ENCODE measurements at regions not wholly inside any gene's neighbourhood (a gene's known extent, or its start where the extent isn't known, plus 50 kb on each side); places are given as distances from the start of the nearest gene placed in this dataset.
"Not testable (repeated sequence)": the region's sequence is repeated elsewhere in the genome, so short reads cannot be mapped to it uniquely, and the experiment has no call there.

DNA sequence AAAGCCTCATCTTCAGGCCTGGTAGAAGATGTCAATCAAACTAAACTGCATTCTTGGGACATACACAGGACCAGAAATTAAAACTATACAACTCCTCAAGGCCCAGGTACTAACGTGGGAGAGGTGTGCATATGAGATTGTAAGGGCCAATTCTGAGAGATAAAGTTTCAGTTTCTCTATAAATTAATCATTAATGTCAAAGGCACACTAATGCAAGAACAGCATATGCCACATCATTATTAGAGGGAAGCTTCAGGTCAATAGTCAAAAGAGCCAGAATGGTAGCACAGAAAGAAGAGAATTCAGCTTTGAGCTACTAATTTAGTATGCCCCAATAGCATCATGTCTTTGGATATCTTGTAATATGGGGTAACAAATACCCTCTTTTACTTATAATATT, 744.9 kb upstream of the MGAT4C start:
- no peaks in the 10 kb centered on the region for H3K36me3 ChIP-seq
- intact Hi-C loops (cut with DNase I), result no loop called here
- TF ChIP-seq, protein P1, sequence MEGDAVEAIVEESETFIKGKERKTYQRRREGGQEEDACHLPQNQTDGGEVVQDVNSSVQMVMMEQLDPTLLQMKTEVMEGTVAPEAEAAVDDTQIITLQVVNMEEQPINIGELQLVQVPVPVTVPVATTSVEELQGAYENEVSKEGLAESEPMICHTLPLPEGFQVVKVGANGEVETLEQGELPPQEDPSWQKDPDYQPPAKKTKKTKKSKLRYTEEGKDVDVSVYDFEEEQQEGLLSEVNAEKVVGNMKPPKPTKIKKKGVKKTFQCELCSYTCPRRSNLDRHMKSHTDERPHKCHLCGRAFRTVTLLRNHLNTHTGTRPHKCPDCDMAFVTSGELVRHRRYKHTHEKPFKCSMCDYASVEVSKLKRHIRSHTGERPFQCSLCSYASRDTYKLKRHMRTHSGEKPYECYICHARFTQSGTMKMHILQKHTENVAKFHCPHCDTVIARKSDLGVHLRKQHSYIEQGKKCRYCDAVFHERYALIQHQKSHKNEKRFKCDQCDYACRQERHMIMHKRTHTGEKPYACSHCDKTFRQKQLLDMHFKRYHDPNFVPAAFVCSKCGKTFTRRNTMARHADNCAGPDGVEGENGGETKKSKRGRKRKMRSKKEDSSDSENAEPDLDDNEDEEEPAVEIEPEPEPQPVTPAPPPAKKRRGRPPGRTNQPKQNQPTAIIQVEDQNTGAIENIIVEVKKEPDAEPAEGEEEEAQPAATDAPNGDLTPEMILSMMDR (IDR thresholded peaks at IDR 0.05), result no peak
- ATAC-seq (no peak), DNase-seq (no peak)
- no peaks in the 10 kb centered on the region for H3K27me3 ChIP-seq (ENCODE audit: low read depth)
- H3K4me1 ChIP-seq, result no peaks in the 10 kb centered on the region
- H3K9me3 ChIP-seq, result no peaks in the 10 kb centered on the region
- no peak overlapping the region for H3K27ac ChIP-seq
- no peak overlapping the region for H3K4me3 ChIP-seq

DNA sequence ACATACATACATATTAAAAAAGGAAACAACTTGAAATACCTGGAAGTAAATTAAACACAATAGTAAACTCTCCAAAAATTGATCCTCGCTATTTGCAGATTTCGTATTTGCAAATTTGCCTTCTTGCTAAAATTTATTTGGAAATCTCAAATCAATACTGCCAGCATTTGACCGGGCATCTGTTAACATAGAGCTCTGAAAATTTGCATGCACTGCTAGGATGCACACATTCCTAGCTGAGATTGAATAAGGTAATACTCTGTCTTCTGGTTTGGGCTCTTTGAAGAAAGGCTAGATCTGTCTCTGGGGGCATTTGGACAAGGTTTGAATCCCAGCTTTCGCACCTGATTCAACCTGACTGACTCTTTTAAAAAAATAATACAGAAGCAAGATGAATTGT, 729.1 kb upstream of the MGAT4C start:
- DNase-seq, result no peak
- intact Hi-C loops (cut with DNase I), result no loop called here
- no peak for ATAC-seq
- TF ChIP-seq, protein P1 (IDR thresholded peaks at IDR 0.05), result no peak
- H3K27me3 ChIP-seq (ENCODE audit: low read depth), result no peaks in the 10 kb centered on the region
- H3K4me3 ChIP-seq, result no peak overlapping the region
- H3K27ac ChIP-seq, result no peak overlapping the region
- H3K9me3 ChIP-seq, result no peaks in the 10 kb centered on the region
- no peaks in the 10 kb centered on the region for H3K36me3 ChIP-seq
- no peaks in the 10 kb centered on the region for H3K4me1 ChIP-seq

DNA sequence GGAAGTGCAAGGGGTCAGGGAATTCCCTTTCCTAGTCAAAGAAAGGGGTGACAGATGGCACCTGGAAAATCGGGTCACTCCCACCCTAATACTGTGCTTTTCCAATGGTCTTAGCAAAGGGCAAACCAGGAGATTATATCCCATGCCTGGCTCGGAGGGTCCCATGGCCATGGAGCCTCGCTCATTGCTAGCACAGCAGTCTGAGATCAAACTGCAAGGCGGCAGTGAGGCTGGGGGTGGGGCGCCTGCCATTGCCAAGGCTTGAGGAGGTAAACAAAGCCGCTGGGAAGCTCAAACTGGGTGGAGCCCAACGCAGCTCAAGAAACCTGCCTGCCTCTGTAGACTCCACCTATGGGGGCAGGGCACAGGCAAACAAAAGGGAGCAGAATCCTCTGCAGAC, 714.4 kb upstream of the MGAT4C start:
- H3K4me3 ChIP-seq, result not testable (repeated sequence)

DNA sequence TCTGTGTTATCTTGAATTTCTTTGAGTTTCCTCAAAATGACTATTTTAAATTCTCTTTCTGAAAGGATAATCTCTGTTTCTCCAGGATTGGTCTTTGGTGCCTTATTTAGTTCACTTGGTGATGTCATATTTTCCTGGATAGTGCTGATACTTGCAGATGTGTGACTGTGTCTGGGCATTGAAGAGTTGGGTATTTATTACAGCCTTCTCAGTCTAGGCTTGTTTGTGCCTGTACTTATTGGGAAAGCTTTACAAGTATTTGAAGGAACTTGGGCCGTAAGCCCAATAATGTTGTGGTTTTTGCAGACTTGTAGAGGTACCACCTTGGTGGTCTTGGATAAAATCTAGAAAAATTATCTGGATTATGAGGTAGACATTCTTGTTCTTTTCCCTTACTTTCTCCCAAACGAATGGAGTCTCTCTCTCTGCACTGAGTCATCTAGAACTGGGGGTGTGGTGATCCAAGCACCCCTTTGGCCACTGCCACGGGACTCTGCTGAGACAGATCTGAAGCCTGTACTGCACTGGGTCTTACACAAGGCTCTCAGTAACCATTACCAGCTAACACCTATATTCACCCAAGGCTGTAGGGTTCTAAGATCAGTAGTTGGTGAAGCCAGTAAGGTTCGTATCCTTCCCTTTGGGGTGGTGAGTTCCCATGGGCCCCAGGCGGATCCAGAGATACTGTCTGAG, 703.7 kb upstream of the MGAT4C start:
- Histone ChIP-seq H3K27ac (no peak overlapping the region), H3K4me3 (no peak overlapping the region), H3K4me1 (no peaks in the 10 kb centered on the region), H3K9me3 (no peaks in the 10 kb centered on the region), H3K36me3 (no peaks in the 10 kb centered on the region), H3K27me3 (ENCODE audit: low read depth) (no peaks in the 10 kb centered on the region)
- DNase-seq, result no peak
- intact Hi-C loops (cut with DNase I), result no loop called here
- ATAC-seq, result peak in 1 of 2 donors; percentile 17
- TF ChIP-seq, protein P1 (IDR thresholded peaks at IDR 0.05), result no peak

More for the DNA sequence above, 714.4 kb upstream of the MGAT4C start:
- H3K4me1 ChIP-seq; H3K27ac ChIP-seq; H3K36me3 ChIP-seq; DNase-seq; H3K9me3 ChIP-seq; intact Hi-C loops (cut with DNase I); H3K27me3 ChIP-seq (ENCODE audit: low read depth); ATAC-seq: not testable (repeated sequence)

DNA sequence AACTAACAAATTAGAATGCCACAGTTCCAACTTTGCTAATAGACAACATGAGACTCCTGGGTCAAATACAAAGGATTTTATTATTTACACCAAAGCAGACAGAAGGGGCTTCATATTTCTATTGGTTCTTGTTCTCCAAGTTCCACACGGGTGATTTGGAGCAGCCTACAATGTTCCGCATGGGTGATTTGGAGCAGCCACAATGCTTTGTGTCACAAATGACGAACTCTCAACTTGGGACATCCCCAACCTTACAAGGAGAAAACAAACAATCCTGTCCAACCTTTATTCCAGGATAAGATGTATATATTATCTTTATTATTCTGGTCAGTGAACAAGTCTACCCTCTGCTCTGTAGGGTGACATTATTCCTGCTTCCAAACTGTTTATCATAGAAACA, 694.3 kb upstream of the MGAT4C start:
- Histone ChIP-seq H3K27ac (no peak overlapping the region), H3K4me1 (no peaks in the 10 kb centered on the region), H3K9me3 (no peaks in the 10 kb centered on the region), H3K36me3 (no peaks in the 10 kb centered on the region), H3K4me3 (no peak overlapping the region), H3K27me3 (ENCODE audit: low read depth) (no peaks in the 10 kb centered on the region)
- no peak for DNase-seq
- TF ChIP-seq, protein P1 (IDR thresholded peaks at IDR 0.05), result no peak
- no peak for ATAC-seq
- intact Hi-C loops (cut with DNase I), result no loop called here

DNA sequence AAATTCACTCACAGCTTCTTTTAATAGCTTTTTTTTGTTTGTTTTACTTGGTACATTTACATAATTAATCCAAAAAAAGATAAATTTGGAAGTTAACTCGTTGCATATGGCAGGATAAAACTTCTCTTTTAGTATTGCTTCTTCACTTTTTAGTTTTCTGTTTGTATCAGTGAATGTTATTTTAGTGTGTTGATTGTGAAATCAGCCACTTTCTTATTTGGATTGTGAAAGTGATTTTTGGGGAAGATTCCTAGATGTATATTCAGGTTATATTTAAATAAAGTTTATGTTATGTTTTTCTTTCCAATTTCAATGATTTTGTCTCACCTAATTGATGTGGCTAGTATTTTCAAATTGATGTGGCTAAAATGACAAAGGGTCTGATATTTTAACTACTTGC, 693.9 kb upstream of the MGAT4C start:
- intact Hi-C loops (cut with DNase I), result no loop called here
- ATAC-seq (no peak), DNase-seq (no peak)
- Histone ChIP-seq H3K27me3 (ENCODE audit: low read depth) (no peaks in the 10 kb centered on the region), H3K27ac (no peak overlapping the region), H3K36me3 (no peaks in the 10 kb centered on the region), H3K4me3 (no peak overlapping the region), H3K4me1 (no peaks in the 10 kb centered on the region), H3K9me3 (no peaks in the 10 kb centered on the region)
- TF ChIP-seq, protein P1 (IDR thresholded peaks at IDR 0.05), result no peak
